Body of pancreas (tissue), 4 donors: ENCODE measurements at regions not wholly inside any gene's neighbourhood (a gene's known extent, or its start where the extent isn't known, plus 50 kb on each side); places are given as distances from the start of the nearest gene placed in this dataset.
"Not testable (repeated sequence)": the region's sequence is repeated elsewhere in the genome, so short reads cannot be mapped to it uniquely, and the experiment has no call there.

Experiments used
- POLR2A ChIP-seq, 3 donors: fragments of 450-650 bp; IDR thresholded peaks; one replicate each; pipeline ENCODE4 v1.6.1; 2016; ENCODE audit warnings: antibody characterized with exemption in 3 of 3, mild to moderate bottlenecking in 2 of 3
- TF ChIP-seq, protein P1 (sequence below), 7 experiments: fragments of 450-650 bp in 4 of 7; fragments of 200-600 bp in 3 of 7; sonication (generic) in 3 of 7; IDR thresholded peaks; one replicate each; pipeline ENCODE4 v1.5.1; 2016 to 2019; ENCODE audit warnings: antibody characterized with exemption in 7 of 7

GRCh38 chr7:56420528-56420927 lies 304.3 kb upstream of the NUPR2 start:
- TF ChIP-seq, protein P1, sequence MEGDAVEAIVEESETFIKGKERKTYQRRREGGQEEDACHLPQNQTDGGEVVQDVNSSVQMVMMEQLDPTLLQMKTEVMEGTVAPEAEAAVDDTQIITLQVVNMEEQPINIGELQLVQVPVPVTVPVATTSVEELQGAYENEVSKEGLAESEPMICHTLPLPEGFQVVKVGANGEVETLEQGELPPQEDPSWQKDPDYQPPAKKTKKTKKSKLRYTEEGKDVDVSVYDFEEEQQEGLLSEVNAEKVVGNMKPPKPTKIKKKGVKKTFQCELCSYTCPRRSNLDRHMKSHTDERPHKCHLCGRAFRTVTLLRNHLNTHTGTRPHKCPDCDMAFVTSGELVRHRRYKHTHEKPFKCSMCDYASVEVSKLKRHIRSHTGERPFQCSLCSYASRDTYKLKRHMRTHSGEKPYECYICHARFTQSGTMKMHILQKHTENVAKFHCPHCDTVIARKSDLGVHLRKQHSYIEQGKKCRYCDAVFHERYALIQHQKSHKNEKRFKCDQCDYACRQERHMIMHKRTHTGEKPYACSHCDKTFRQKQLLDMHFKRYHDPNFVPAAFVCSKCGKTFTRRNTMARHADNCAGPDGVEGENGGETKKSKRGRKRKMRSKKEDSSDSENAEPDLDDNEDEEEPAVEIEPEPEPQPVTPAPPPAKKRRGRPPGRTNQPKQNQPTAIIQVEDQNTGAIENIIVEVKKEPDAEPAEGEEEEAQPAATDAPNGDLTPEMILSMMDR (IDR thresholded peaks at IDR 0.05) = not testable (repeated sequence)
- TF ChIP-seq POLR2A (IDR thresholded peaks at IDR 0.05) = not testable (repeated sequence)
